Heart left ventricle (tissue), 13 donors: ENCODE measurements at regions not wholly inside any gene's neighbourhood (a gene's known extent, or its start where the extent isn't known, plus 50 kb on each side); places are given as distances from the start of the nearest gene placed in this dataset.

Experiments used
- CTCF ChIP-seq, 12 donors: fragments of 200-600 bp; sonication (generic) in 4 of 12; IDR thresholded peaks; one replicate each; pipeline versions ENCODE4 v1.5.0 to v1.8.0; 2018 to 2022; ENCODE audit warnings: antibody characterized with exemption in 12 of 12, mild to moderate bottlenecking in 5 of 12
- POLR2A ChIP-seq, 2 donors: fragments of 450-650 bp; IDR thresholded peaks; one replicate each; pipeline ENCODE4 v1.6.1; 2017; ENCODE audit warnings: antibody characterized with exemption in 2 of 2, mild to moderate bottlenecking in 2 of 2, moderate library complexity in 2 of 2
- donor health status: ischemic (EF 13 %, LVEDD 7.1; RV severe dilation, severe dysfunction).
- donor health status: DM: no; HTN: yes; CAD: no.
- donor health status: DM: no; HTN: no; CAD: no.
- donor health status: ischemic (EF 25% LVEDD 6.9; RV normal size, moderate dysfunction).
- donor health status: ischemic (EF 25% LVEDD 5.7; RV mildly dilated, moderate dysfunction).
- donor health status: ischemic (EF 35%, LVEDD 5.7; RV mildly dilated, moderate dysfunction).
- donor health status: nonischemic (EF 11% LVEDD 7.7; RV severe dilation, severe dysfunction).
- donor health status: DM: yes; HTN: yes; CAD: no.
- donor health status: PGD.
- donor health status: ischemic (EF 29% LVEDD 5.4; RV normal size, mild dysfunction).
- donor health status: nonischemic (EF 23%, LVEDD 6.1; RV moderate dilation, normal function).

- TF ChIP-seq POLR2A (IDR thresholded peaks at IDR 0.05), result no peak
- no peak for TF ChIP-seq CTCF (IDR thresholded peaks at IDR 0.05)
These were observed 130.9 kb upstream of the SP8 start for GRCh38 chr7:20917603-20918002.
